ENCODE measurements at regions not wholly inside any gene's neighbourhood (a gene's known extent, or its start where the extent isn't known, plus 50 kb on each side); places are given as distances from the start of the nearest gene placed in this dataset.
A peak's percentile ranks its signal among the peaks of the same experiment; 100 is the strongest.

DNA sequence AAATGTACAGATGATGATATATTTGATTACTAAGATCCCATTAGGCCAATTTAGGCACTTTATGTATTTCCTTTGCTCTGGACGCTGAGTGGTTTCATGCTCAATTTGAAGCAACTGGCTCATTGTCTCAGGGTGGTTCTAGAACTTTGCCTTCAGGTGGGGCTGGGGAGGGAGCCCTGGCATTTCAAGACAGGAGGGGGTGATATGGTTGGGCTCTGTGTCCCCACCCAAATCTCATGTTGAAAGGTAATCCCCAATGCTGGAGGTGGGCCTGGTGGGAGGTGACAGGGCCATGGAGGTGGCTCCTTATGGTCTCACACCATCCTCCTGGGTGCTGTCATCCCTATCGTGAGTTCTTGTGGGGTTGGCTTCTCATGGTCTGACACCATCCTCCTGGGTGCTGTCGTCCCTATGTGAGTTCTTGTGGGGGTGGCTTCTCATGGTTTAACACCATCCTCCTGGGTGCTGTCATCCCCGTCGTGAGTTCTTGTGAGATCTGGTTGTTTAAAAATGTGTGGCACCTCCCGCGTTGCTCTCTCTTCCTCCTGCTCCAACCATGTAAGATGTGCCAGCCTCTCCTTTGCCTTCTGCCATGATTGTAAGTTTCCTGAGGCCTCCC, 151.5 kb upstream of the KLF6 start:
- TF ChIP-seq, protein P1, sequence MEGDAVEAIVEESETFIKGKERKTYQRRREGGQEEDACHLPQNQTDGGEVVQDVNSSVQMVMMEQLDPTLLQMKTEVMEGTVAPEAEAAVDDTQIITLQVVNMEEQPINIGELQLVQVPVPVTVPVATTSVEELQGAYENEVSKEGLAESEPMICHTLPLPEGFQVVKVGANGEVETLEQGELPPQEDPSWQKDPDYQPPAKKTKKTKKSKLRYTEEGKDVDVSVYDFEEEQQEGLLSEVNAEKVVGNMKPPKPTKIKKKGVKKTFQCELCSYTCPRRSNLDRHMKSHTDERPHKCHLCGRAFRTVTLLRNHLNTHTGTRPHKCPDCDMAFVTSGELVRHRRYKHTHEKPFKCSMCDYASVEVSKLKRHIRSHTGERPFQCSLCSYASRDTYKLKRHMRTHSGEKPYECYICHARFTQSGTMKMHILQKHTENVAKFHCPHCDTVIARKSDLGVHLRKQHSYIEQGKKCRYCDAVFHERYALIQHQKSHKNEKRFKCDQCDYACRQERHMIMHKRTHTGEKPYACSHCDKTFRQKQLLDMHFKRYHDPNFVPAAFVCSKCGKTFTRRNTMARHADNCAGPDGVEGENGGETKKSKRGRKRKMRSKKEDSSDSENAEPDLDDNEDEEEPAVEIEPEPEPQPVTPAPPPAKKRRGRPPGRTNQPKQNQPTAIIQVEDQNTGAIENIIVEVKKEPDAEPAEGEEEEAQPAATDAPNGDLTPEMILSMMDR (IDR thresholded peaks at IDR 0.05; ENCODE audit: extremely low read depth, missing control alignments): no peak
- no peak for DNase-seq (ENCODE audit: low spot score)

DNA sequence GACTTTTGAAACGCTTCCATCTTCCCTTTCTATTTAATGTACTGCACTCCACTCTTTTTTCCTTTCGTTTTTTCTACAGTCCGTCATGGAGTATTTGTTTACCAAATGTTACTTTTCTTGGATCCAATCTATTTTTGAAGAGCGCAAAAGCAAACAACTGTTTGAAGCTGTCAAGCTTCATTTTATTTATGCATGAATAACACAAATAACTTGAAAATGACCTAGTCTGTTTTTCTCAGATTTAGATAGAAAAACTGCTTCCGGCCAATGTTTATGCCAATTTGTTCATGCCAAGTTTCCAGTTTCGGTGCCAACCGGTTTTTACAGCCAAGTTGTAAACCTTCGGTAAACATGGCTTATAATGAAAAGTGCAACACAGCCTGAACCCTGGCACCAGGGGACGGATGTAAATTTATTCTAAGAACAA, 150.9 kb upstream of the KLF6 start:
- TF ChIP-seq, protein P1 (IDR thresholded peaks at IDR 0.05; ENCODE audit: extremely low read depth, missing control alignments): no peak
- DNase-seq (ENCODE audit: low spot score): no peak

DNA sequence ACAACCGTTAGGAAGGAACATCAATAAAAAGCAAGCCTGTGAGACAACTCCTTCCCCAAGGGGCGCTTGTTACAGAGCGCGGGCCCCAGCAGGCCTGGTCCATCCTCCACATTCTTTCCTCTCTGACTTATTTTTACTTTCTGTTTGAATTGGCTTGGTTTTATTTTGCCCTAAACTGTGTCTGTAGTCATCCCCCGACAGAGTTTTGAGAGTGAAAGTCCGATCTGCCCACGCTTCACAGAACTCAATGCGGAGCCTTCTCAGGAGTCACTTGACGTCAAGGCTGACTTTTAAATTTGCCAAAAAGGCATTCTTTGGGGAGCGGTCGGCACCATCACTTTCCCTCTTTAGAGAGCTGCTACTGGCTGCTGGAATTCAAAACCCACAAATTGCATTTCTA, 150.1 kb upstream of the KLF6 start:
- TF ChIP-seq, protein P1 (IDR thresholded peaks at IDR 0.05; ENCODE audit: extremely low read depth, missing control alignments): no peak
- DNase-seq (ENCODE audit: low spot score): peak; percentile 92

DNA sequence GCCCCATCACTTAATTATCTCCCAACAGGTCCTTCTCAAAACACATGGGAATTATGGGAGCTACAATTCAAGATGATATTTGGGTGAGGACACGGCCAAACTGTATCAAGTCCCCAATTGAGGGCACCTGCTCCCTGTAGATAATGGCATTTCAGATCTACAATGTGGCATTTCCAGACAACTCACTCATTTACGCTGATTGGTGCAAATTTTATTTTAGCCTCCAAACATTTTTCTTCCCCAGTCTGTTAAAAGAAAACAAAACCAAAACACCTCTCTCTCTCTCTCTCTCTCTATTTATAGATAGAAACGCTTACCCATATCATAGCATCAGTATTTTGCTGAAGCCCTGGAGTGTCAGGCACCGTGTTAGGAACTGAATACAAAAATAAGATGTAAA, 148.7 kb upstream of the KLF6 start:
- DNase-seq (ENCODE audit: low spot score): no peak
- TF ChIP-seq, protein P1 (IDR thresholded peaks at IDR 0.05; ENCODE audit: extremely low read depth, missing control alignments): no peak

DNA sequence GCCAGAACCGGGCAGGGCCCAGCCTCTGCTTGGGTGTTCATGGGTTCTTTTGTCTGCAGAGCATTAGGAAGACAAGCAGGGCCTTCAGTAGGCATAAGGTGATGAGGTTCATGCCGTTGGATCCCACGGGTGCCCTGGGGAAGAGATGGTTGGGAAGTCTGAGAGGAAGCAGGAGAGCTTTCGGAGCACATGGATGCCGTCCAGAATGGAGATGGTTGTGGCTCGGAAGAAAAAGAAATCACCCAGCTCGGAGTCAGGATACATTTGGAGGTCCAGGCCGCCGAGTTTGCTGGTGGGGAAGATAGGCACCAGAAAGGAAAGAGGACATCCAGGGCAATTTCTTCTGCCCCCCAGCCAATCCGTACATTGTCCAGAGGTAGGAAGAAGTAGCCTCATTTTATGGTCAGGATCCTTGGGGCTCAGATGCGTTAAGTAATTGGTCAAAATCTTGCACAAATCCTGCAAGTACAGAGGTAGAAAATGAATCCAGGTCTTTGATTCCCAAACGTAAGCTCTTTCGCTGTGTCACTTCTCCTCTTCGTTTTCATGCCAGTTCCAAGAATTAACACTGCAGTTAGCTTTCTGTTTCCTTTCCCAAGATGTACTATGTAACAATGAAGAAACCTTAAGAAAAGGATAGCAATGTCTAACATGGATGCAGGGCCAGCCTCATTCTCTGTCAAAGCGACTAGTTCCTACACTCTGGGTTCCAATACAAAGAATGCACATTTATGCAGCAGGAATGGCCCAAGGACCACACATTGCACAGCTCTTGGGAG, 147.8 kb upstream of the KLF6 start:
- TF ChIP-seq, protein P1 (IDR thresholded peaks at IDR 0.05; ENCODE audit: extremely low read depth, missing control alignments): no peak
- DNase-seq (ENCODE audit: low spot score): no peak

DNA sequence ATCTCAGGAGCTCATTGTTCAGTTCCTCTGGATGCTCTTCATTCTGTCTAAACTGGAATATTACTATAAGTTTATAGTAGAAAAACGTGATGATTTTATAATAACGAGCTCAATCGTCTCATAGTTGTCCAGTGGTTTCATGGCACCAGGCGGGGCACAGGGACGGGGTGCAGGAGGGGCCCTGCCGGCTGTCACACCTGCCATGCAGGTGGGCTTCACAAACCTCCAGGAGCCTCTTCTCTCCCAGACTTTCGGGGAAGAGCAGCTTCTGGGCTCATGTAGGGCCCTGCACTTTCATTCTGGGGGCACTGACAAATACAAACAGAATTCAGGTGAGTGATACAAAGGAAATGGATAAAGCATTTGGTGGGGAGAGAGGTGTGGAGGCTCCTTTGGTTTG, 146.9 kb upstream of the KLF6 start:
- TF ChIP-seq, protein P1 (IDR thresholded peaks at IDR 0.05; ENCODE audit: extremely low read depth, missing control alignments): no peak
- no peak for DNase-seq (ENCODE audit: low spot score)

DNA sequence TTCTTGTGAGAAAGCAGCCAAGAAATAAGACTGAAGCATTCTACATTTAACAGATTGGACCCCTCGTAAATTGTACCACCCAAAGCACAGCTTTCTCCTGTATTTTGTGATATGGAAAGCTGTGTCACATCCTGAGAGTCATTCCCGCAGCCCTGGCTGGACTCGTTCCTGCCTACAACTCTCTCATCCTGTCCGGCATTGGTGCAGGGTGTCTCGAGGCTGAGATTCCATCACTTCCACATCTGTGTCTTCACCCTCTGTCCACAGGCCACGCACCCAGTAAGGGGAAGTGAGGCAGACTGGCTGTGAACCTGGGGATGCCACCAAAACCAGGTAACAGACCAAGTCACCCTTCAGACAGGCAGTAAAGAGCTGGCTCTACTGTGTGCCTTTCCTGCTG, 146.2 kb upstream of the KLF6 start:
- no peak for DNase-seq (ENCODE audit: low spot score)
- TF ChIP-seq, protein P1 (IDR thresholded peaks at IDR 0.05; ENCODE audit: extremely low read depth, missing control alignments): no peak

Data from GM20000 (cell line).